ENCODE measurements at regions not wholly inside any gene's neighbourhood (a gene's known extent, or its start where the extent isn't known, plus 50 kb on each side); places are given as distances from the start of the nearest gene placed in this dataset.

- no peak for DNase-seq (ENCODE audit: low read depth in 2 of 2, low spot score in 1 of 2)
Measured at GRCh38 chr2:217254111-217254510, 394.2 kb upstream of the TNP1 start.

DNA sequence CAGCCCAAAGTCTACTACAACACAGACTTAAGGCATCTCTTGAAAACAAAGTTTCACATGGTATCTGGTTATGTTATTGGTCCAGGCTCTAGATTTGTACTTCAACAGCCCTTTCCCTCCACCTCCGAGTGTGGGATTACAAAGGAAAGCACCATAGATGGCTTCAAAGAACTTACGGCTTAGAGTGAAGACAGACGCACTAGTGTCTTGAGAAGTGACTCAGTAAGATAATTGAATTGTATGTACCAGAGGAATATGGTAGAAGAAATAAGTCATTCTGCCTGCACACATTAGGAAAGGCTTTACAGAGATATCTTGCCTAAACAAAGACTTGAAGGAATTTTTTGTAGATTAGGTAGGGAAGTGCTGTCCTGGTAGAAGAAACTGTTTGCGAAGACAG, 392.3 kb upstream of the TNP1 start:
- DNase-seq (ENCODE audit: low read depth in 2 of 2, low spot score in 1 of 2) = no peak

GRCh38 chr2:217250013-217250524, 390.2 kb upstream of the TNP1 start:
- DNase-seq (ENCODE audit: low read depth in 2 of 2, low spot score in 1 of 2) = no peak

DNA sequence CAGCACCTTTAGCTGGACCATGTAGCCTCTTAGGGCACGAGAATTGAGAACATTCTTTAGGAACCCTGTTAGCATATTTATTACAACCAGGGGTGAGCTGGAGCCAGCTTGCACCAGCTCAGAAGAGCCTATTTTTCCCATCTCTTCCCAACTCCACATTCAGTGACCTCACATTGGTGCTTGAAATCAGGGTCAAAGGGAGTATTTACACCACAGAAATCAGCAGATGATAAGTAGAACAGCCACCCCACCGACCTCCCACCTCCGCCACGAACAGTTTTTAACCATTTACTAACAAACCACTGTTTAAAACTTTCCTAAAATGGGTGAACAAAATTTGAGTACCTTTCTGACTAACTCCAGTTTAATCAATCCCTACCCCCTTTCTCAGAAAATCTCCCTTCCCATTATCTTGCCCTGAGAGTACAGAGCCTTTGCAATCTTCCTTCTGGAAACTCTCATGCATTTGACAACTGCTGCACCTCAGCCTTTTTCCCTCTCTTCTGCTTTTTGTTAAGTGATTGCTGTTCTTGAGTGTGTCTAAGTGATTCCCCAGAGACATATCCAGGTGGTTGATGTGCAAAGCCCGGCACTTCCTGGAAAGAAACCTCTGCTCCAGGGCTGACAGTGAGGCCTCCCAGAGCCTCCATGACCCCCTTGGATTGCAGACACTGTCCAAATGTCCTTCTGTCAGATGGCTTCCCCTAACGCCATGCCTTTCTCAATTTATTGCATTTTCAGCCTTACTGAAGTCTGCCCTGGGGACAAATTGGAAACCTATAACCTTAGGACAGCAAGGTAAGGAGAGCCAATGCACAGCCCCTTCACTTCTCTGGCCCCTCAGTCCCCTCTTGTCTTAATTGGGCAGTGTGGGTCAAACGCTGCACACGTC, 389.5 kb upstream of the TNP1 start:
- no peak for DNase-seq (ENCODE audit: low read depth in 2 of 2, low spot score in 1 of 2)

DNA sequence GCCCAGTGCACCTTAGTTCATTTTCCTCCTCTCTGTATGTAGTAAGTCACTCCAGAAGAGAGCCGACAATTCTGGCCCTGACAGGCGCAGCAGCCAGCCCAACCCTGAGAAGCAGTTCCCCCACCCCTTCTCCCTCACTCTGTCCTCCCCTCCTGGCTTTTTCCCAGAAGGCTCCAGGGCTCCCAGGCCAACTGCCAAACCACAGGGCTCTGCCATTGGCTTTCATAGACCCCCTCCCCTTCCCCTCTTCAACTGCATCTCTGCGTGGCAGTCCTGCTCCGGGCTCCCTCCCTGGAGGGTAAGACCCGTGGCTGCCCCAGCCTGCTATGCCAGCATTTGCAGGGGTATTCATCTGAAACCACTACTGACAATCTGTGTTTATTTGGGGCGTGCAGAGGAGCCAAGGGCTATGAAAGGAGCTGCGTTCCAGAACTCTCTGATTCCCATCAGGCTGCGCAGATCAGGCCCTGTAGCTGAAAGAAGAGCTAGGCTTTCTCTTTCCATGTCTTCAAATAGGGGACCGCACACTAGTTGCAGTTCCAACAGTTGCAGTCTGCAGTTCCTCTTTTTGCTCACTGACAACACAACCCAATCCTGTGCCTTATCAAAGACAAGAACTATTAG, 388.6 kb upstream of the TNP1 start:
- DNase-seq (ENCODE audit: low read depth in 2 of 2, low spot score in 1 of 2) = no peak

- DNase-seq (ENCODE audit: low read depth in 2 of 2, low spot score in 1 of 2) = no peak
Measured at GRCh38 chr2:217247476-217247875, 387.6 kb upstream of the TNP1 start.

DNA sequence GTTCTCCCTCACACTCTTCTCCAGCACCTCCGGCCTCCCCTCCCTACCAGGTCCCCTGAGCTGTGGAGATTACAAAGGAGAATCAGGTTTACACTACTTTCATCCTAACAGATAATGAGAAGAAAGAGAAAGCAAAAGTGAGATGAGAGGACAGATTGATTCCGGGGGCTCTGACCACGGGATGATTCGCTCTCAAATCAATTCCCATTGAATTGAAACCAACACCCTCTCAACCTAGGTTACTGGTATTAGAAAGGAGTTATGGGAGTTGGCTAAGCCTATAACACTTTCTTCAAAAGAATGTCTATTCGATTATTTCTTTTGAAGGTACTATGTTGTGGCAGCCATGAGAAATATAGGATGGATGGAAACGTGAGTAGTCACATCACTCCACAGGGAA, 386.2 kb upstream of the TNP1 start:
- DNase-seq (ENCODE audit: low read depth in 2 of 2, low spot score in 1 of 2) = no peak

- DNase-seq (ENCODE audit: low read depth in 2 of 2, low spot score in 1 of 2) = no peak
Measured at GRCh38 chr2:217244815-217245214, 385.0 kb upstream of the TNP1 start.

- no peak for DNase-seq (ENCODE audit: low read depth in 2 of 2, low spot score in 1 of 2)
Measured at GRCh38 chr2:217242947-217243346, 383.1 kb upstream of the TNP1 start.

GRCh38 chr2:217231724-217232123, 371.9 kb upstream of the TNP1 start:
- DNase-seq (ENCODE audit: low read depth in 2 of 2, low spot score in 1 of 2) = no peak

GRCh38 chr2:217231212-217231611, 371.3 kb upstream of the TNP1 start:
- no peak for DNase-seq (ENCODE audit: low read depth in 2 of 2, low spot score in 1 of 2)

DNA sequence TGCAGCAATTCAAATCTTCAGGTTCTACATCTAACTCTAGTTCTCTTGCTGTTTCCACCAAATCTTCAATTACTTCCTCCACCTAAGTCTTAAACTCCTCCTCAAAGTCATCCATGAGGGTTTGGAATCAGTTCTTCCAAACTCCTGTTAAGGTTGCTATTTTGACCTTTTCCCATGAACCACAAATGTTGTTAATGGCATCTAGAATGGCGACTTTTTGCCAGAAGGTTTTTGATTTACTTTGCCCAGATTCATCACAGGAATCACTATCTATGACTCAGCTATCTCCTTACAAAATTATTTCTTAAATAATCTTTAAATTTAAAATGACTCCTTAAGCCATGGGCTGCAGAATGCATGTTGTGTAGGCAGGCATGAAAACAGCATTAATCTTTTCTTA, 368.9 kb upstream of the TNP1 start:
- DNase-seq (ENCODE audit: low read depth in 2 of 2, low spot score in 1 of 2) = no peak

GRCh38 chr2:217227794-217228193, 367.9 kb upstream of the TNP1 start:
- no peak for DNase-seq (ENCODE audit: low read depth in 2 of 2, low spot score in 1 of 2)

GRCh38 chr2:217225596-217225995, 365.7 kb upstream of the TNP1 start:
- DNase-seq (ENCODE audit: low read depth in 2 of 2, low spot score in 1 of 2) = no peak

GRCh38 chr2:217223222-217223930, 363.5 kb upstream of the TNP1 start:
- DNase-seq (ENCODE audit: low read depth in 2 of 2, low spot score in 1 of 2) = no peak

DNA sequence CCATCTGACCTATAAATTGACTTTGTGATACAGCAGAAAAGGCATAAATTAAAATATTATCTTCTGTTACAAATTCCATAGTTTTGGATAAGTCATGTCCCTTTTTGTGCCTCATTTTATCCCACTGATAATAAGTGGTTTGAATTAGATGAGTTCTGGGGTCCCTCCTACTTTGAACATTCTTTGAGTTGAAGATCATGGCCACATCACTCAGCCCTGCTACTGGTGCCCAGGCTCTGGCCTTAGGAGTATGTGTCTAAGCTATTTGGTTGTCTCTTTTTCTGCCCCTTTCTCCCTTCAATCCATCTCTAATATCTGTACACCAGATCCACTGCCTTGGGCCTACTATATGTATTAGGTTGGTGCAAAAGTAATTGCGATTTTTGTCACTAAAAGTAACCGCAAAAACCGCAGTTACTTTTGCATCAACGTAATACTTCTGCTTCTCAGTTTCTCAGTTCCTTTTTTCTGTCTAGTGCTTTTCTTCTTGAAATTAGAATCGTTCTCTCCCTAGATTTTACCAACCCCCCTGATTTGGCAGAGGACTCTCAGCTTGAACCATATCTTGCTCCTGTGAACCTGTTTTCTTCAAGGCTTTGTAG, 362.5 kb upstream of the TNP1 start:
- DNase-seq (ENCODE audit: low read depth in 2 of 2, low spot score in 1 of 2) = no peak

DNA sequence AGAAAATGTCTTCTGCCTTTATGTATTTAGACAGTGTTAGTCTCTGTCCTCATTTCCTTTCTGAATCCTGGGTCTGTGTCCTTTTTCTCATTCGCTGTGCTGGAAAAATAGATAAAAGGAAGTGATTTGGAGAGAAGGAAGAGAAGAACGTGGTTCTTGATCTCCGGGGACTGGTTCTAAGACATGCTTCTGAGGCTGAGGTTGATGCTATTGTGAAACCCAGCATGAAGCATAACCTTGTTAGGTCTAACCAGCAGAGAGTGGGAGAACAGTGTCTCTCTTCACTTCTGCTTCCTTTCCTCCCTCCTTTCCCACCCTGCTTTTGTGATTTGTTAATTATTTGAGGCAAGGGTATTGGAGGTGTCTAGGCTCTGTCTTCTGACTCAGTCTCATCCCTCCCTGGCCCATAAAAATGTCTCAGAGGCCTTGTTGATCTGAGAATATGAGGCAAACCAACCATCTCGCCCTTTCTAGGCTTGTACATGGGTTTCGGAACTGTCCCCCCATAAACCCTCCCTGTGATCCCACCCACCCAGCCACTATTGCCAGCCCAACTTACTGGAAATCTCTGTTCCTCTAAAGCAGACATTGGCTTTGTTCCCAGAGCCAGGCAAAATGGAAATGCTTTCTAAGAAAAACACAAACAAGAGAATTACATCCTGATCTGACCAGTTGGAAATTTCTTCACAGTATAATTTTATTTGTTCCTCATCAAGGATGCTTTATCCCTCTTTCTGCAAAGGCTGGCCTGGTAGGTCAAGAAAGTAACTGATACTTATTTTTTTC, 360.6 kb upstream of the TNP1 start:
- DNase-seq (ENCODE audit: low read depth in 2 of 2, low spot score in 1 of 2) = no peak

- DNase-seq (ENCODE audit: low read depth in 2 of 2, low spot score in 1 of 2) = no peak
Measured at GRCh38 chr2:217219164-217219520, 359.3 kb upstream of the TNP1 start.

GRCh38 chr2:217218269-217219163, 358.7 kb upstream of the TNP1 start:
- no peak for DNase-seq (ENCODE audit: low read depth in 2 of 2, low spot score in 1 of 2)

DNA sequence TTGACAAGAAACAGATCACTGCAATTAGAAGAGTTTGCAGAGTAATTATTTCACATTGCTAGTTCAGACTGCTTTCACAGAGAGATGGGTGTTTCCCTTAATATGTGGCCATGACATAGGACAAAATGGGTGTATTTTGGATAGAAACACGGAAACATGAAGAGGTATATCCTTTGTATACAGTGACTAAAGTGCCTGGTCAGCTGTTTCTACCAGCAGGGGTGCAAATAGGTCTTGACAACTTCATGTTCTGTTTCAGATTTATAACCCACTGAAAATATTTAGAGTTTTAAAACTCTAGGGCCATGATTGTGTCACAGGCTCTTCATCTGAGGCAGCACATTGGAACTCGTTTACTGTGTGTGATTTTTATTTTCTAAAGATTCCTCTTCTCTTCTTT, 357.1 kb upstream of the TNP1 start:
- DNase-seq (ENCODE audit: low read depth in 2 of 2, low spot score in 1 of 2) = no peak

Data from stimulated activated CD8-positive, alpha-beta memory T cell treated with anti-CD3 and anti-CD28 coated beads, Interleukin-4, amount 100 ng/mL, for 1 hour (primary cell).